GM21786 (cell line): ENCODE measurements at regions not wholly inside any gene's neighbourhood (a gene's known extent, or its start where the extent isn't known, plus 50 kb on each side); places are given as distances from the start of the nearest gene placed in this dataset.

Experiments used
- ATAC-seq: cut with Tn5 transposase; IDR thresholded peaks from one replicate; pipeline ENCODE4 v1.9.1; 2021; ENCODE audit not compliant: unreplicated experiment

DNA sequence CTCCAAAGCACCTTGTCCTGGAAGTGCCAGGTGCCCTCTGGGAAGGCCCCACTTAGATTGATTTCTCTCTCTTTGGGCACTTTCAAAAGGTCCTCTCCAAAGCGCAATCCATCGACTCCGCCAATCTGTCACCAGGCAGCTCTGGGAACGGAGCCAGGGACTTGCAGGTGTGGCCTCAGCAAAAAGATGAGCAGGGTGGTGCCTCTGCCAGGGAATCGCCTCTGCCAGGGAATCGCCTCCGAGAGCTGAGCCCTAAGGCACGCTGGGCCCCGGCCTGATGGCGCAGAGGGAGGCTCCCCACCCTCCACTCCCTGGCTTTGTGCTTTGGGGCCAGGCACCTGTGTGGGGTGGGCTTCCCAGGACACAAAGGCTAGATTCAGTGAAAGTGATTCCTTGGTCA lies 1391.3 kb downstream of the TBC1D22A start:
- no peak for ATAC-seq

DNA sequence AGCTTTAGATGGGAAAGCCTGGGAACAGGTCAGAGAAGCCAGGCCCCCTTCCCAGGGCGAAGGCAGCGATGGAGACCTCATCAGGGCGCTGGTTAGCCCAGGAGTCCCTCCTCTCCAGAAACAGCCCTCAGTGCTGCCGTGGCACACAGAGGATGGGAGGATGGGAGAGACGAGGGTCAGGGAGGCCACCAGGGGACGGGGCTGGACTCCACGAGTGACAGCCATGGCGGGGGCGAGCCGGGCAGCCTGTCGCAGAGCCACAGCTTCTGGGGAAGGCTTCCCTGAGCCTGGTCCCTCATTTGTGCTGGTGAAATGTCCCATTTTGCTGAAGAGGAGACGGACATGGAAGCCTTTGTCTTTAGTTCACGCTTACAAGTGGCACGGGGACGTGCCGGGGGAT lies 1390.5 kb downstream of the TBC1D22A start:
- no peak for ATAC-seq

DNA sequence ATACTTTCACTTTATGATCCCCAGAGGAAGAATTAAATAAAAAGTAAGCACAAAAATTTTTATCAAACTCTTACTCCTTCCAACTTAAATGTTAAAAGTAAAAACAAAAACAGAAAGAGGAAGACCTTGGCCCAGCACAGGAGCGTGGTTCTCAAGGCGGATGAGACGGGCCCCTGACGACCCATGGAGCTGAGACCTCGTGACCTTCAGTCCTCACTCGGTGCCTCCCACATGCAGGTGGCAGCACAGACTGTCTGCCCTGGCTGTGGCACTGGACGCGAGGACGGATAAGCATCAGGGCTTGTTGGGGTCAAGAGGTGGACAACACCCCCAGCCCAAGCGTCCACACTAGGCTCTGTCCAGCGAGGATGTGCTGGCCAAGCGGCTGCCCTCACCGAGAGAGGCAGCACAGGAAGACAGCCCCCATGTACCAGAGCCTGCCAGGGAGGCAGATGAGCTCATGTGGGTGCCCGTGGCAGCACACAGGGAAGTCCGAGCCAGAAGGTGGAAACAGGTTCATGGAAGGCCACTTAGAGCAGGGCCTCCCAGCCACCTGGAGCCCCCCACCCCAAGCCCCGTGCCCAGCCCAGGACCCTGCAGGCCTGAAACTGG lies 1389.8 kb downstream of the TBC1D22A start:
- ATAC-seq: no peak

DNA sequence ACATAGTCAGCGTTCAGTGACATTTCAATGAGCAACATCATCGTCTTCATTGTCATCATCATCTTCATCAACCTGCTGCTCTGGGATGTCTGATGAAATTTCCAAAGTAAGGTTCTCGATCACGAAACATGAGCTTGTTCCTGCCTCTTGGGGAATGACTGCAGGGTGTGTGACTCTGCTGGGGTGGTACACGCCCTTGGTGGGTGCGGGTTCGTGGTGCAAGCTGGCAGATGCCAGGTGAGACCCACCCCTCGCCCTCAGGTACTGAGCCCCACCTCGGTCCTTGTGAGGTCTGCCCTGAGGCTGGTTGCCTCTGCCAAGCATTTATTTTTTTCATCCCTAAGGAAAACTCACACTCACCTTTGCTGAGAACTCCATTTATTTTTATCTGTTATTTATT lies 1389.2 kb downstream of the TBC1D22A start:
- no peak for ATAC-seq

DNA sequence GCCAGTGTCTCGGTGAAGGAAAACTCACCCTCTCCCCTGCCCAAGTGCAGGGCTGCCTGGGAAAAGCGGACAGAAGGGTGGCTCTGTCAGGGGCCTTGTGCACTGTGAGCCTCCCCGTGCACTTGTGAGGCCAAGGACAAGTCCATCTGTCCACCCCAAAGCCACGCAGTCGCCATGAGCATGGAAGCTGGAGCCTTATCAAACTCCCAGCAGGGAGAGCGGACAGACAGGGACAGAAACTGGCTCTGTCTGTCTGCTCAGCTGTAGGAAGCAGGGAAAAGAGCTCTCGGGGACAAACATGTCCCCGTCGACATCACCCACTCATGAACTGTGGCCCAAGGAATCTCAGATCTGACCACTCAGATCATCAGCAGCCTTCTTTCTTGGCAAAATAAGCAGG lies 1385.4 kb downstream of the TBC1D22A start:
- ATAC-seq: no peak

DNA sequence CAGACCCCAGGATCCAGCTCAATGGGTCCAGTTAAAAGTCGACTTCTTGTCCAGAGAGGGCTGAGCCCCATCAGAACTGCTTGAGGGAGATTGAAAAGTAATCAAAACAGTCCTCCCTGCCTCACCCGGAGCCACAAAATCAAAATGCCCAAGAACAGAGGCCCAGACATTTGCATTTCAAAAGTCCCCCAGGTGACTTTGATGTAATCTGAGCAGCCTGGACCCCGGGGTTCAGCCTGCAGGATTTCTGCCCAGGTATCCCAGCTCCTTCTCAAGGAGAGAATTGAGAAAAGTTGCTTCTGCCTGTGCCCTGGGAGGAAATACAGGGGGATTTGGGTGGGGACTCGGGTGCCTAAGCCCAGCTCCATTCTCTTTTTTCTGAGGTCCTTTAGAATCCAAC lies 1385.0 kb downstream of the TBC1D22A start:
- no peak for ATAC-seq

DNA sequence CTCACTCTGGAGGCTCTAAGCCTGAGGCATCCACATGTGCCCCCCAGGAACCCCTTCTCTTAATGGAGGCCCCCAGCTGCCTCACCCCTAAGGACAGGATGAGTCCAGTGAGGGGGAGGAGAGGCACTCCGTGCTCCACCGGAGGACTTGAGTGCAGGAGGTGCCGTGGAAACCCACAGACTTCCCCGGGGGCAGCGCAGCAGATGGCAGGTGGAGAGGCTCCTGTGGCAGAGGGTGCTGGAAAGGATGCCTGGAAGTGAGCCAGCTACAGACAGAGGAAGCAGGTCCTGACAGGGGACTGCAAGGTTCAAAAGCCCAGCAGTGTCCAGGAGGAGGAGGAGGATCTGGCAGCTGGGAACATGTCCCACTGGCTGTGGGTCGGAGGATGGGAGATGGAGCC lies 1384.0 kb downstream of the TBC1D22A start:
- no peak for ATAC-seq

DNA sequence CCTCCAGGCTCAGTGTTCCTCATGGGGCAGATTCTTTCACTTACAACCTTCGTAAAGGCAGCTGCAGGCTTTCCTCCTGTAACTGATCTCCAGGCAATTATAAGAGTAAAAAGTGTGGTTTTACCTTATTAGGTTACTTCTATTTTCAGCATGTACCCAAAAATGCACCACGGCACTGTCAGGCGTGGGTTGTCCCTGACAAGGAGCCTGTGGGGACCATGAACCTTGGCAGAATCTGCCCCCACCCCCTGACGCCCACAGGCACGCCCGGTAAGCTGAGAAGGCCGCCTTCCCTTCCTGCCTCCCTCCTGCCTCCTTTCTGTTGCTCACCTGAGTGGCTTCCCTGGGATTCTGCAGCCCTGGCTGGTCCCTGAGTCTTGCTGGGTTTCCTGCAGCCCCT lies 1383.3 kb downstream of the TBC1D22A start:
- ATAC-seq: no peak

DNA sequence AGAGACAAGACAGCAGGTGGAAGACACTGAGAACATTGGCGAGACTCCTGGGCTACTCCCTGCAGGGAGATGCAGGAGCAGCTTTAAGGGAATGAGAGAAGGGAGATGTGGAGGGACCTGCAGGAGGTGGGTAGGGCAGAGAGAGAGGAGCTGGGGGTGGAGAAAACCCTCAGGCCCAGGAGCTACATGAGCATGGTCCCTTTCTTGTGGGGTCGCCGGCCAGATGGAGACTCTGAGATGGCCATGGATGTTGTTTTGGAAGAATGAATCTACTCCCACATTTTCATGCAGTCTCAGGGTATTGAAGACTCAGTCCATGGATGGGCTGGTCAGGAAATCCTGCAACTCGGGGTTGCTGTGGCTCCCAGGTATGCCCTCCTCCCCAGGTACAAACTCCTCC lies 1381.9 kb downstream of the TBC1D22A start:
- no peak for ATAC-seq

DNA sequence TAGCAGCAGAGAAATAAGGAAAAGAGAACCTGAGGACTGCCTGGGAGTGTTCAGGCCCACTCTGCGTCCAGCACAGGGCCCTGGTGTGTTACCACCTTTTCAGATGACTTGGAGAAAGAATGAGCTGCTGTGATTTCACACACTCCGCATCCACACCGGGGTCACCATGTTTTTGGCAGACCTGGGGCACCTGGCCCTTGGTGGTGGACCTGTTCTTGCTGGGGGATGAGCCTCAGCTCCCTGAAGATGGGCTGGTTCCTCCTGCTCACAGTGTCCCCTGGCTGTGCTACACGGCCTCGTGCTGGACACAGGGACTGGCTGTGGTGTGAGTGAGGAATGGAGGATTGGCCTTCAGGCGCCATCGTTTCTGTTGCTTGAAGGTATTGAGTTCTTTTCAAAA lies 1381.4 kb downstream of the TBC1D22A start:
- no peak for ATAC-seq

DNA sequence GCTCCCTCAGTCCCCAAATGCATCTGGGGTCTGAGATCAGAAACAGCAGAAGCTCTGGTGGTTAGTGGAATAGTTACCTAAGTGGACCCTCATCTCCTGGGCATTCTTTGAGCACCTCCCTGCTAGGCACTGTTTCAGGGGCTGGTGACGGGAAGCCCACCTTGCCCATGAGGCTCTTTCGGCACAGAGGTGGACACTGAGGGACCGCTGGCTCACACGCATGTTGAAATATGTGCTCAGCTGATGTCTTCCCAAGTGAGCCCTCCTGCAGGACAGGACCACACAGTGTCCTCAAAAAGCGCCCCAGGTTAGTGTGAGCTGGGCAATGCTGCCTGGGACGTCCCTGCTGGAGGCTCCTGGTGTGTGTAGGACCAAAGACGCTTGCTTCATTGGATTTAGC lies 1379.9 kb downstream of the TBC1D22A start:
- ATAC-seq: no peak

DNA sequence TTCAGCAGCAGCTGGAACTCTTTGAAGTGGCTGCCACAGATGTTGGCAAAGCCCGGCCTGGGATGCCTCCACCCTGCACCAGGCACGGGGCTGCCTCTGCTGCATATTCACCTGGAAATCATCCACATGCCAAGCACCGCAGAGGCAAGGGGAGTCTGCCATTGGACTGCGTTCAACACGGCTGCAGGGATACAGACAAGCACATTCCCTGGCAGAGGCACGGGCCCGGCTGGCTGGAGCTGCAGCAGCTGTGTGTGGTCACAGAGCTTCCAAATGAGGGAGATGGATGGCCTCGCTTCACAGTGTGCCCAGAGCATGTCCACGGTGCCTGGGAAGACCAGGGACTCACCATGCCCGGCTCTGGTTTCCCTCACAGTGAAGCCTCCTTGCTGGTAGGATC lies 1378.9 kb downstream of the TBC1D22A start:
- ATAC-seq: no peak

DNA sequence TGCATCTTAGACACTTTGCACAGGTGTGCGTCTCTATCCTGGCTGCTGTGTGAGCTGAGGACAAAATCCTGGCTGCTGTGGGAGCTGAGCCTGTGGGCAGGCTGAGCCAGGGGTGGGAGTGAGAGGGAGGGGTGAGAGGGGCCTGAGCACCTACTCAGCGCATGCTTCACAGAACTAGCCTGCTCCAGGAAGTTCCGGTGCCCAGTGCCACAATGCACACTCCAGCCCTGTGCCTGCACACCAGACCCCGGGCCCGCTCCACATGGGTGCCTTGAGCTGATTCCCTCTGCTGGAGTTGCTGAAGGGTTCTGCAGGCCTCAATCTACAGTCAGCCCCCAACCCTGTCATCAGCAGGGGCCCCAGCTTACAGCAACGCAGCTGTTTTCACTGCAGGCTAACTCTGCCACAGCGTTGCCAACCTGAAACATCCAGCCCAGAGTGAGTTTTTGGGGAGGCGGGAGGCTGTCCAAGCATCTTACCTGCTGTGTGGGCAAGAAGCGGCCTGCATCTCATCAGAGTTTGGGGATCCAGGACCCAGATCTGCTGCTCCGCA lies 1377.9 kb downstream of the TBC1D22A start:
- ATAC-seq: no peak

DNA sequence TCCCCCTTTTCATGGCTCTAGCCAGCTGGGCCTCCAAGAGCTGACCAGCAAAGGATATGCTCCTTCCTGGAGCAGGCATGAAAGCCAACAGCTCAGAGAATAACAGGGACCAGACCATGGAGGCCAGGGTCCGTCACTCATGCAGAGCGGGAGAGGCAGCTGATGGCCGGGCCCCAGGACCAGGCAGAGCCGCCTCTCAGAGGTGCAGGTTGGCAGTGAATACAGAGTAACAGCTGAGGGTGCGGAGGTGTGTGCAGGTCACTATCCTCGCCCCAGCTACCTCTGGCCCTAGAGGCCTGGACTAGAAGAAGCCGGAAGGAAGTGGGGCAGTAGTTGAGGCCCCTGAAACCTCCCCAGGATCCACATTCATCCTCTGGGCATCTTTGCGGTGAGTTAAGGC lies 1377.3 kb downstream of the TBC1D22A start:
- no peak for ATAC-seq

DNA sequence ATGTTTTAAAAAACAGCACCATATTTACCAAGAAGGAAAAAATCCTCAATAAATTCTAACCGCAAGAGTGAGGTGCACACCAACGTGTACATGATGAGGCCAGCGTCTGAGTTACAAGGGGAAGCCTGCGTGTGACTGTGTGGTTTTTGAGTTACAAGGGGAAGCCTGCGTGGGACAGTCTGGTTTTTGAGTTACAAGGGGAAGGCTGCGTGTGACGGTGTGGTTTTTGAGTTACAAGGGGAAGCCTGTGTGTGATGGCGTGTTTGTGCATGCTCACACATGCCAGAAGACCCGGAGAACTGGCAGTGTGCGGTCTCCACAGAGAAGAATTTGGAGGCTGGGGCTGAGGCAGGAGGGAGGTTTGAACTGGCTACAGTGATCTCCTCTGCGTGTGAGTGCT lies 1376.4 kb downstream of the TBC1D22A start:
- ATAC-seq: no peak

DNA sequence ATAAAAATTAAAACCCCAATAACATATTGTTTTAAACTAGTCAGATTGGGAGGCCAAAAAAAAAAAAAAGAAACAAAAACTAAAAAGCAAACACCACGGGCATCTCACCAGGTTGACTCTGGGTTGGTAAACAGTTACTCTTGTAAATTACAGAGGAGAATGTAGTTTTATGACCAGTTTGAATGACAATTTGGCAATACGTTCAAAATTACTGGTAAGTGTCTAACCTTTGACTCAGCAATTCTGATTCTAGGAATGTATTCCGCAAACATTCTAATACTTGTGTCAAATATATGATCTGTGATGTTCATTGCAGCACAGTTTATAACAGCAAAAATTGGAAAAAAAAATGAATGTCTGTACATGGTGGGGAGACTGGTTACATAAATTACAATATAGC lies 1376.0 kb downstream of the TBC1D22A start:
- no peak for ATAC-seq

DNA sequence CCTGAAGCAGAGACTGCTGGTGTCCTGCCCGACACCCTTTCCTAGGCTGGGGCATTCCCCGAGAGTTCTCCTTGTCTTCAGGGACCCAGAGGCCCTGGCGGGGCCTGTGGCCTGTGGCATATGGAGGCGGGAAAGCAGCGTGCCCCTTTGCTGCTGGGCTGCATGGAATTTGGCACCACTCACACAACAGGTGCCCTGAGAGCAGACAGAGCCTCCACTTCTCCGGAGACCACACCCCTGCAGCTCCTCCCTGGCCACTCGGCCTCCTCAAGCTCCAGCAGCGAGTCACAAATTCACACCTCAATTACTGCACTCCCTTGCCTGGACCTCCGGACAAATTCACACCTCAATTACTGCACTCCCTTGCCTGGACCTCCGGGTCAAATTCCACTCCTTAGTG lies 1375.2 kb downstream of the TBC1D22A start:
- ATAC-seq: no peak

DNA sequence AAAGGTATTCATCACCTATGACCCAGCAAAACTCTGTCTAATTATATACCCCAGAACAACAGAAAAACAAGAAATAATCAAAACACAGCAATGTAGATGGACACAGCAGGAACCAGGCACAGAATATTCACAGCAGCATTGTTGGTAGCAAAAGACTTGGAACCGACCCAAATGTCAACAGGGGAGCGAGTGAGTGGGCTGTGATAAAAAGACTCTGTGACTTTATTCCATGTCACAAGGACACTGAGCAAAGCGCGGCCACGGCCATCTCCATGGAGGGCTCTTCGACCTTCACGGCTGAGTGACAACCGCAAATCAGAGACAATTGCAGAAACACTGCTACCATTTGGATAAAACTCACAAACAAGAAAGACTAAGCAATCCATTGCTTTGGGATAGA lies 1373.1 kb downstream of the TBC1D22A start:
- ATAC-seq: no peak

DNA sequence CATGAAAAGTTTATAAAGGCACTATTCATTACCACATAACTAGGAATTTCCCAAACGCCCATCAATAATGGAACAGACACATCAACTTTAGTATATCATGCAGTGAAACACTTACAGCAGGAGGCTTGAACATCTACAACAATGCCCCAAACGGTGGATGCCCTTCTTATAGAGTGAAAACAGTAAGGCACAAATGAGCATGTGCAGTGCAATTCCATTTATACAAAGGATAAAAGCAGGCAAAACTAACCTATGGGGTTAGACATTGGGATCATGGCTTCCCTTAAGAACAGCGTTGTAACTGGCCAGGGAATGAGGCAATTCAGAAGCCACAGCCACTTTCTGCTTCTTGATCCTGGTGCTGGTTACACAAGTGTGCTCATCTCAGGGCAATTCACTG lies 1363.0 kb downstream of the TBC1D22A start:
- ATAC-seq: no peak

DNA sequence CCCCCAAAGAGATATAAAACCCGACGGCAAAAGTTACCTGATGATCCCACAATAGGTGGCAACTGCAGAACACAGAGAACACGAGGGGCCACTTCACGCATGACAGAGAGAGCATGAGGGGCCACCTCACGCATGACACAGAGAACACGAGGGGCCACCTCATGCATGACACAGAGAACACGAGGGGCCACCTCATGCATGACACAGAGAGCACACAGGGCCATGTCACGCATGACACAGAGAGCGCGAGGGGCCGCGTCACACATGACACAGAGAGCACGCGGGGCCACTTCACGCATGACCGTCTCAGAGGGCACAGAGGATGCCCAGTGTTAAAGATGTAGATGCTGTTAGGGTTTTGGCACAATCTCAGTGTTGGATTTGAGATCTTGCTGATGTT lies 1359.5 kb downstream of the TBC1D22A start:
- no peak for ATAC-seq

DNA sequence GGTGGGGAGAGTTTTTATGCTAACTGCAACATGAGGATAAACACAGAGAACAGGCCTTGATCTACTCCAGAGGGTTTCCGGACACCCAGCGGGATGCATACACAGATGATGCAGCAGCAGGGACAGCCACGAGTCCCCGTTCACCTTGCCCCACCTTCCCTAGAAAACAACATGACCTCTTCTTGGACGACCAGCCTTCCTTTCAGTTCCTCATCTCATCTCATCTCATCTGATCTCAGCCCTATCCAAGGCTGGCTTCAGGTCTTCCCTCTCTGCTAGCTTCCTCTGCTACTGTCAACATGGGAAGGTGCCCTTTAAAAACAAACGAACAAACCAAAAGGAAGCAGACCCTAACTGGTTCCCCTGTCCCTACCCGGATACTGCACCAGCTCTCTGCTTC lies 1356.2 kb downstream of the TBC1D22A start:
- ATAC-seq: no peak

DNA sequence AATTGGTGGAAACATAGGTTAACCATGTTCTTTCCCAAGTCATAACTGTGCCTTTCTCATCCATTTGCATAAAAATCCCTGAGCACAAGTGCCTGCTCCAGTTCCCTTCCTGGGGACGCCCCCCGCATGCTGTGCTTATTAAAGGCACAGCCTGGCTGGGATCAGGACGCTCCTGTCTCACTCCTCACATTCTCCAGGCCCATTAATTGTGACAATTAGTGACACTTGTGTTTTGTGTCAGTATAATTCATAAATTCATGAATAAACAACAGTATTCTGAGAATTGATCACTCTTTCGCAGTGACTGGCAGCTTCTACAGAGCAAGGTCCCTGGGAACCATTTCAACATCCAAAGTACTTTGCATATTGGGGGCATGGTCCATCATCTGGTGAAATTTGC lies 1354.4 kb downstream of the TBC1D22A start:
- no peak for ATAC-seq
